ENCODE measurements at regions not wholly inside any gene's neighbourhood (a gene's known extent, or its start where the extent isn't known, plus 50 kb on each side); places are given as distances from the start of the nearest gene placed in this dataset.

GRCh38 chr14:52148371-52148770 lies 79.5 kb upstream of the NID2 start:
- TF ChIP-seq CTCF (IDR thresholded peaks at IDR 0.05), result no peak
- TF ChIP-seq POLR2A (IDR thresholded peaks at IDR 0.05), result no peak

Measured in breast epithelium (tissue), 3 donors.